NCI-H748 (cell line): ENCODE measurements at regions not wholly inside any gene's neighbourhood (a gene's known extent, or its start where the extent isn't known, plus 50 kb on each side); places are given as distances from the start of the nearest gene placed in this dataset.
"Not testable (repeated sequence)": the region's sequence is repeated elsewhere in the genome, so short reads cannot be mapped to it uniquely, and the experiment has no call there.

ENCODE experiments used
- DNase-seq: peaks from one replicate; lab custom pipeline; 2025; ENCODE audit not compliant: unreplicated experiment; lab: John Stamatoyannopoulos, UW

DNA sequence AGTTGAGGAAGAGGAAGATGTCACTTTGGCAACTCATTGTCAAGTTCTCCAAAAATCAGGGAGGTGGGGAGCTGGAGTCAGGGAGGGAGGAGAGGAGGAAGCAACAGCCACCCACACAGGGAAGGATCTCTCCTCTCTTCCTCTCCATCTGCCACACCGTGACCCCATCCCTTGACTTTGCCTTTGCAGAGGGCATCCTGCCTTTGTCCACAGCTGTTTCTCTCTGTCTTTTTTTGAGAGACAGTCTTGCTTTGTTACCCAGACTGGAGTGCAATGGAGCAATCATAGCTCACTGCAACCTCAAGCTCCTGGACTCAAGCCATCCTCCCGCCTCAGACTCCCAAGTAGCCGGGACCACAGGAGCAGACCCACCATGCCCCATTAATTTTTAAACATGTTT is 276.0 kb downstream of the SHOX start:
- DNase-seq: no peak

DNA sequence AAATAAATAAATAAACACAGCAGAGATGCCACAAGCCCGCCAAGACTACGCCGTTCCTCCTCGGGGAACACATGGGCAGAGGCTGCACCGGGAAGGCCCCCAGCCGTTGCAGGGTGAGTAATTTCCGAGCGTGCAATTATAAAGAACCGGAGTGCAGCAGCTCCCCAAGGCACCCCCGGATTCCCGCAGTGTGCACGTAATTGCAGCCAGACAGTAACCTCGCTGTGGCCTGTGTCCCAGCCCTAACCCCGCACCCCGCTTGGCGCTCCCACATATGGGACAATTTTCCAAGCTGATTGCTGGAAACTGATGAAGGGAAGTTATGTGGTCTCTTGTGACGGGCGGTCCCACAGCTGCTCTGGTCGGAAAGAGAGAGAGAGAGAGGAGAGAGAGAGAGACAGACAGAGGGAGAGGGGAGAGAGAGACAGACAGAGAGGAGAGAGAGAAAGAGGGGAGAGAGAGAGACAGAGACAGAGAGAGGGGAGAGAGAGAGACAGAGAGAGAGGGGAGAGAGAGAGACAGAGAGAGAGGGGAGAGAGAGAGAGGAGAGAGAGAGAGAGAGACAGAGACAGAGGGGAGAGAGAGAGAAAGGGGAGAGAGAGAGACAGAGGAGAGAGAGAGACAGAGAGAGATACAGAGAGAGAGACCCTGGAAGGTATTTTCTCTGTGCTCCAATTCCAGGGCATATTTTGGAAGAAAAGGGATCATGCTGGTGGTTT is 275.4 kb downstream of the SHOX start:
- DNase-seq: no peak

DNA sequence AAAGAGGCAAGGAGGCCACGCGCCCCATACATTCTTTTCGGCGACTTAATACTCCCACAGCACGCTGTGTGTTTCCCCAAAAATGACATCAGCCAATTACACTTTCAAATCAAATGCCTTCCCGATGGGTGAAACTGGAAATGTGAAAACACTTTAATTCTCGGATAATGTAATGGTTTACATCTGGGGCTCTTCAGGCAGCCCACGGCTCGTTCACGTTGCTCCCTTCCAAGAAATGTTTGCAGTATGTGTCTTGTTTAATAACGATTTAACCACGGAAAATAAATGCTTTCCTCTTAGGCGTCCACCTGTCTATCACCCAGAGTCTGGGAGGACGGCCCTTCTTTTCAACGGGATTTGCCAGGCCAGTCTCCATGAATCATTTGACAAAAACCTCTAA is 272.5 kb downstream of the SHOX start:
- DNase-seq: no peak

DNA sequence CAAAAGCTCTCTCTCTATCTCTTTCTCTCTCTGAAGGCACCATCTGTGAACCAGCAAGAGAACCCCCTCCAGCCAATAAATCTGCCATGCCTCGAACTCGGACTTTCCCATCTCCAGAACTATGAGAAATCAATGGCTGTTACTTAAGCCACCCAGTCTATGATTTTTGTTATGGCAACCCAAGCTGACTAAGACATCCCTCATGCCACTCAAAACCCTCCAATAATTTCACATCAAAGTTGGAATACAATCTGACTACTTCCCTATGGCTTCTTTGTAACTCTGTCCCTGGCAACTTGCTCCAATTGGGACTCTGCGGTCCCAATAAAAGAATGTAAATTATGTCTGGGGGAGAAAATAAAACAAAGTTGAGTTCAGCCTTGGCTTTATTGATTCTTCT is 265.7 kb downstream of the SHOX start:
- DNase-seq: no peak

DNA sequence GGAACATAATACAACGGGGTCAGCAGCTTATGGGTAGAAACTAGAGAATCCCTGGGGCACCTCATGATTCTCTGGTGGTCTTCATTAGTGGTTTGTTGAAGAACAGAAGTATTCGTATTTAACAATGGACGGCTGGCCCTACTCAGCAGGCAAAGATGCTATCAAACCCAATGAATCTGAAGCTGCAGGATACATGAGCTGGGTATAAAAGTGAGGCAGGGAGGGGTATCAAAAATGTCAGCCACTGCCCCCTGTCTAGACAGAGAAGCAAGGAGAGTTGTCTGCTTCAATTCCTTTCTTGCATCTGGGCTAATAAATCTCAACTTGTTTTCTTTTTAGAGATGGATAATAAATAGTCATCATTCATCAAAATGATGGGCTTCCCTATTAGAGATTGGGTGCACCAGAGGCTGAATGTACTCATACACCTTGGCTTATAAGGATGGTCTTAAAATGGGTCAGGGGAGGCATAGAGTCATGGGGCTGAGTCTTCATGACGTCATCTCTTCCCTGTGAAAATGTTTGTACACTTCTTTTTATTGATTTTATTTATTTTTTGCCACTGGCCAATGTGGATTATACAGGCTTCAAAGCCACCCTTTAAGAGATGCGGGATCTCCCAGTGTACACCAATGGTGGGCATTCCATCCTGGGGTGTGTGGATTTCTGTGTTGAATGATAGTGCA is 259.5 kb downstream of the SHOX start:
- no peak for DNase-seq

DNA sequence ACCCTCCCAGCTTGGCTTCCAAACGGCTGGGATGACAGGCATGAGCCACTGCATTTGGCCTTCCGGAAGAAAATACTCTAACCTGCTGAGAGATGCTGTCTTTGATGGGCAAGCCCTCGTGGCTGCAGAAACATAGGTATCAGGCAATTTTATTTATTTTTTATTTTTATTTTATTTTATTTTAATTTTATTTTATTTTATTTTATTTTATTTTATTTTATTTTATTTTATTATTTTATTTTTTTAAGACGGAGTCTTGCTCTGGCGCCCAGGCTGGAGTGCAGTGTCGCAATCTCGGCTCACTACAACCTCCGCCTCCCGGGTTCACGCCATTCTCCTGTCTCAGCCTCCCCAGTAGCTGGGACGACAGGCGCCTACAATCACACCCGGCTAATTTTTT is 257.1 kb downstream of the SHOX start:
- not testable (repeated sequence) for DNase-seq

DNA sequence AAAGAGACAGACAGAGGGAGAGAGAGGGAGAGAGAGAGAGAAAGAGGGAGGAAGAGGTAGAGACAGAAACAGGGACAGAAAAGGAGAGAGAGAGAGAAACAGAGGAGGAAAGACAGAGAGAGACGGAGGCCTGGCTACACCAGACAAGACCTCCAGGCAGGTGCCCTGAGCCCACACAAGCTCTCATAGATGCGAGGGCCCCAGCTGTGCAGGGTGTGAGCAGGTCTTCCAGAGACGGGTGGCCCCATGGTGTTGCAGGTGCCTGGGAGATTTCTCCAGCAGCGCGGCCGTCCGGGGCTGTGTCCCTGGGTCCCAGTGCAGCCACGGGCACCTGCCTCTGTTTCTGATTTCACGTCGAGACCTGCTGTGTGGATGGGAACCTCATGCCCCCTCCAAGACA is 253.0 kb downstream of the SHOX start:
- no peak for DNase-seq

DNA sequence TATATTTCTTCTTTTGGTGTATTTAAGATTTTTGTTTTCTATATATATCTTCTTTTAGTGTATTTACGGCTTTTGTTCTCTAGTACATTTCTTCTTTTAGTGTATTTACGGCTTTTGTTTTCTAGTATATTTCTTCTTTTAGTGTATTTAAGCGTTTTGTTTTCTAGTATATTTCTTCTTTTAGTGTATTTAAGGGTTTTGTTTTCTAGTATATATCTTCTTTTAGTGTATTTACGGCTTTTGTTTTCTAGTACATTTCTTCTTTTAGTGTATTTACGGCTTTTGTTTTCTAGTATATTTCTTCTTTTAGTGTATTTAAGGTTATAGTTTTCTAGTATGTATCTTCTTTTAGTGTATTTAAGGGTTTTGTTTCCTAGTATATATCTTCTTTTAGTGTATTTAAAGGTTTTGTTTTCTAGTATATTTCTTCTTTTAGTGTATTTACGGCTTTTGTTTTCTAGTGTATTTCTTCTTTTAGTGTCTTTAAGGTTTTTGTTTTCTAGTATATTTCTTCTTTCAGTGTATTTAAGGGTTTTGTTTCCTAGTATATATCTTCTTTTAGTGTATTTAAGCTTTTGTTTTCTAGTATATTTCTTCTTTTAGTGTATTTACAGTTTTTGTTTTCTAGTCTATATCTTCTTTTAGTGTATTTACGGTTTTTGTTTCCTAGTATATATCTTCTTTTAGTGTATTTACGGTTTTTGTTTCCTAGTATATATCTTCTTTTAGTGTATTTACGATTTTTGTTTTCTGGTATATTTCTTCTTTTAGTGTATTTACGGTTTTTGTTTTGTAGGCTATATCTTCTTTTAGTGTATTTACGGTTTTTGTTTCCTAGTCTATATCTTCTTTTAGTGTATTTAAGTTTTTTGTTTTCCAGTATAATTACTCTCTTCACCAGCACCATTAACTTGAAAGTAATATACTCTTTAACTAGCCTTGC is 249.4 kb downstream of the SHOX start:
- not testable (repeated sequence) for DNase-seq

DNA sequence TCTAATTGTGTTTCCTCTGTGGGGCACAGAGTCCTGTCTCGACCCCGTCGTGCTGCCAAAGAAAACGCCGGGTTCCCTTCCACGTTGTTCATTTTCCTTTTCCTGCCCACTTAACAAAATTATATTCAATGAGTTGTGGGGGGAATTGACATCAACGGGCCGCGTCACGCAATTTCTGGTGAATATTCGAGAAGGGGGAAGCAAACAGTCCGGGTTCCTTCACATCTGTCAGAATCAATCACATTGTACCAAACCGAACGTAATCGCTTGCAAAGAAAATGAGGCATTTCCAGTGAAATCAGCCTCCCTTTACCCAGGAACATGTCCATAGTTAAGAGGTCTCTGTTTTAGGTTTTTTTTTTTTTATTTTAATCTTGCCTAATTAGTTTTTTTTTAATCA is 243.5 kb downstream of the SHOX start:
- DNase-seq: no peak

DNA sequence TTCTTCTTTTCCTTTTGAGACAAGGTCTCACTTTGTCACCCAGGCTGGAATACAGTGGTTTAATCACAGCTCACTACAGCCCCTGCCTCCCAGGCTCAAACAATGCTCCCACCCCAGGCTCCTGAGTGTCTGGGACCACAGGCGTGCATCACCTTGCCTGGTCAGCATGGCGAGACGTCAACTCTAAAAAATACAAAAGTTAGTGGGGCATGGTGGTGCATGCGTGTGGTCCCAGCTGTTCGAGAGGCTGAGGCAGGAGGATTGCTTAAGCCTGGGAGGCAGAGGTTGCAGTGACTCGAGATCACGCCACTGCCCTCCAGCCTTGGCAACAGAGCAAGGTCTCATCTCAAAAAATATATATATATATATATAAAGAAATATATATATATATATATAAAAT is 242.4 kb downstream of the SHOX start:
- no peak for DNase-seq

DNA sequence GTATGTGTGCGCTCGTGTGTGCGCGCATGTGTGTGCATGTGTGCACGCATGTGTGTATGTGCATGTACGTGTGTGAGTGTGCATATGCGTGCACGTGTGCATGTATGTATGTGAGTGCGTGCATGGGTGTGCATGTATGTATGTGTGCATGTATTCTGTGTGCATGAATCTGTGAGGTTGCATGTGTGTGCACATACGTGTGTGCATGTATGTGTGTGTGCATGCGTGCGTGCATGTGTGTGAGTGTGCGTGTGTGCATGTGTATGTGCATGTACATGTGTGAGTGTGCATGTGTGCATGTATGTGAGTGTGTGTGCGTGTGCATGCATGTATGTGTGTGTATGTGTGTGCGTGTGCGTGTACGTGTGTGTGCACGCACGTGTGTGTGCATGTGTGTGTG is 241.5 kb downstream of the SHOX start:
- no peak for DNase-seq

DNA sequence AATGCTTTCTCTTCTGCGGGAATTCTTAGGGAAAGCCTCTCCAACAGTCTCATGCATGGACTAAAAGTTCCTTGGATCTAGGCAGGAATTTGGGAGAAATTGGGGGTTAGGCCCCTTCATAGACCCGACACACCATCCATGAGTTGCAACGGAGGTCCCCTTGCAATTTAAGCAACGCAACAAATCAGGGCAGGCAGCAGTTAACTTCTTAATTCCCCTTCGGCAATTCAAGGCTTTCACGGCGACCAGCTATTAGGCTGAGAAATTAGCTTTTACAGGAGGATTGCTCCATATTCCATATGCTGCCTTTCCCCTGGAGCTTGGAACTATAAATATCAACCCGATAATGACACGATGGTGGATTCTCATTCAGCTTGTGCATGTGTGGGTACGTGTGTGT is 241.0 kb downstream of the SHOX start:
- DNase-seq: no peak

DNA sequence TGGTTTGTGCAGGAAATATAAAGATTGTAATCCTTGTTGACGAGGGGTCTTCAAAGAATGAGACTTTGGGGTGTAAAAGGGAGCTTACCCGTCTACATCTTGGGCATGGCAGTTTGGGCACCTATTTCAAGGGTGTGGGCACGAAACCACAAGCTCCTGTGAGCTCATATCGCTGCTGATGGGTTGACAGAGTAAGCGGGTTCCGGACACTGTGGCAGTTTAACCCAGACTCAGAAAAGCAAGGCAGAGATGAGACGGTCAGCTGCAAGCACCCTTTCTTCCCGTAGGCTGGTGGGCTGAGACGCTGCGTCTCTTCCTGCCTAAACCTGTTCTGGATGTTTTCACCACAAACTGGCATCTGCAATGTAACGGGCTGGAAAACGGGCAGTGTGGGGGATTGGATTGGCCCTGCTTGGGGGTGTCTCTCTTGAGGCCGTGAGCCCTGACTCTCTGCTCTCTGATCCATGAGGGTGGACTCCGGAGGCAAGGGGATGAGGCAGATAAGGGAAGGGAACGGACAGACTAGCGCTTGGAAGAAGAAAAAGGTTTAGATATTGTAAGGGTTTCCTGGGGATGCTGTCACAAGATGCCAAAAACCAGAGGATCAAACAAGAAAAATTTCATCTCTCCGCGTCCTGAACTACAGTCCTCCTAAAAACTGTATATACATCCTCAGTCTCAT is 237.5 kb downstream of the SHOX start:
- no peak for DNase-seq

DNA sequence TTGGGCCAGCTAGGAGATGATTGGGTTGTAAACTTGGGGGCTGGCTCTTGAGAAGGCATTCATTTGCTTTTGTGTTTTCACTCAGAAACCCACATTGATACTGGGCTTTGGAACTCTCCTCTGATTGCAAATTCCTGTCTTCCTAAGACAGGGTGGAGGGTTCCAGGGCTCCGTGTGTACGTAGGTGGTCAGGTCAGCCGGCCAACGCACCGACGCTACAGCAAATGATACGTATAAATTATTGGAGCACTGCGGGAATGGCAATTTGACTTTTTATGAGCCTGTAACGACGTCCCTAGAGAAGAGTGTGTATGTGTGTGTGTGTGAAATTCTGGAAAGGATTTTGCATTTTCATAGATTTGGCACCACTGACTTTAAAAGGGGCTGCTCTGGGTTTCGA is 236.9 kb downstream of the SHOX start:
- no peak for DNase-seq

DNA sequence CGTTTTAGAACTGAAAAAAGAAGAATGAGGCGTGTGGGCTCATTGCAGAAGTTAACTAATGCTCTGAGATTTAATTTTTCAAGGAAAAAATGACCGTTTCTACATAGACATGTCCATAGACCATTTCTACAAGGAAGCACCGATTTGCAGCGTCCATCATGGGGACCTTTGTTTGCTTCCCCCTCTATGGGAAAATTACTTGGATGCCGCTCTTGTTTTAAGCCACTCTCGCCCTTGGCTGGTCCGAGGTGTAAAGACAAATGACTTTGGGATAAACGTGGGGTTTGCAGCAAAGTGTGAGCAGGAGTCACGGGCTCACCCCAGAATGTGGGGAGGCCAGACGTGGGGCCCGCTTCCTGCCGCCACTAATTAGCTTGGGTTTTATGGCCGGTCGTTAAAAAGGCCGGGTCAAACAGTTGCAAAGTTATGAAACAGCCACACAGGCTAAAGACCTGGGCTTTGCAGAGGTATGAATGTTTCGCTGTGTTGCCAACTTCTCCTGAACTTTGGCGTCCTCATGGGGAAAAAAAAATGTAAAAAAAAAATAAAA is 235.9 kb downstream of the SHOX start:
- DNase-seq: no peak

DNA sequence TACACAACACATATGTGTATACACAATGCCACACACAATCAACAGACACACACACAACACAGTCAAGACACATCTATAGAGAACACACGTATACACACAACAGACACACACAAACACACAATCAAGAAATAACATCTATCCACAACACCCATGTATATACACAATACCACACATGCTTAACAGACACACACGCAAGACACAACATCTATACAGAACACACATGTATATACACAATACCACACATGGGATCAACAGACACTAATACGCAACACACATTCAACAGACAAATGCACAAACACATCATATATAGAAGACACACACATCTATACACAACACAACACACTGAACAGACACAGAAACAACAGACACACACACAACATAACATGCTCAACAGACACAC is 234.8 kb downstream of the SHOX start:
- no peak for DNase-seq

DNA sequence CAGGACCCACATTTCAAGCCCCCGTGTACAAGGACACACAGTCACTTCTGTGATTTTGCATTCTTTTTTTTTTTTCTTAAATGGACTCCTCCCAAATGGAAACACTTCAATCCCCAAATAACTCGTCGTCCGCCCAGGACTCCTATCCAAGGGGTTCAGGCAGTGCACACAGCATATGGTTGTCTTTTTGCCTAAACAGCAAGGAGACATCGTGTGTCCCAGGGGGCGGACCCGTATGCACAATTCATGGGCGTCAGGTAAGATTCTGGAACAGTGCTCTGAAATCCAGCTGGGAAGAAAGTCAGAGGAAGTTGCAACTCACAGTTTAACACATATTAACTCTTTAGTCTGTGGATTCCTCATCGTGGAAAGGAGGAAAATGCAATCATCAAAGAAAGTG is 231.3 kb downstream of the SHOX start:
- no peak for DNase-seq

DNA sequence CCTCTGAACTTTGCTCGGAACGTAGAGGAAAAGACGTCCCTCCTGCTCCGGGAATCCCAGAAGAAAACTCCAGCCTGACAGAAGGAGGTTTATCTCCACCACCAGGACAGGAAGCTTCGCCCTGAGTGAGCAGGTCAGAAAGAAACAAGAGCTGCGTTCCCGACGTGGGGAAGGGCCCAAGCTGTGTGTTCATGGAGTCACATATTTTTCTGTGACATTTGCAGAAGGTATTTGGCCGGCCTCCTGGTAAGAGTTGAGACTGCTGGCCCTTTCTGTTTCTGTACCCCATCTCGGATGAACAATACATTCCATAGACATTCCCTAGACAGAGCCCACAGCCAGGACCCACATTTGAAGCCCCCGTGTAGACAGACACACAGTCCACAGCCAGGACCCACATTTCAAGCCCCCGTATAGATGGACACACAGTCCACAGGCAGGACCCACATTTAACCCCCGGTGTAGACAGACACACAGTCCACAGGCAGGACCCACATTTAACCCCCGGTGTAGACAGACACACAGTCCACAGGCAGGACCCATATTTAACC is 230.8 kb downstream of the SHOX start:
- no peak for DNase-seq

DNA sequence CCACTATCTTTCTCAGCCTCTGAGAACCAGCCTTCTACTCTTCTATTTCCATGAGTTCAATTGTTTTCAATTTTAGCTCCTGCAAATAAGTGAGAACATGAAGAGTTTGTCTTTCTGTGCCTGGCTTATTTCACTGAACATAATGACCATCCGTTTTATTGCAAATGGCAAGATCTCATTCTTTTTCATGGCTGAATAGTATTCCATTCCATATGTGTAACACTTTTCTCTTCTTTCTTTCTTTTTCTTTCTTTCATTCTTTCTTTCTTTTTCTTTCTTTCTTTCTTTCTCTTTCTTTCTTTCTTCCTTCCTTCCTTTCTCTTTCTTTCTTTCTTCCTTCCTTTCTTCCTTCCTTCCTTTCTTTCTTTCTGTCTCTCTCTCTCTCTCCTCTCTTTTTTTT is 228.7 kb downstream of the SHOX start:
- DNase-seq: no peak

DNA sequence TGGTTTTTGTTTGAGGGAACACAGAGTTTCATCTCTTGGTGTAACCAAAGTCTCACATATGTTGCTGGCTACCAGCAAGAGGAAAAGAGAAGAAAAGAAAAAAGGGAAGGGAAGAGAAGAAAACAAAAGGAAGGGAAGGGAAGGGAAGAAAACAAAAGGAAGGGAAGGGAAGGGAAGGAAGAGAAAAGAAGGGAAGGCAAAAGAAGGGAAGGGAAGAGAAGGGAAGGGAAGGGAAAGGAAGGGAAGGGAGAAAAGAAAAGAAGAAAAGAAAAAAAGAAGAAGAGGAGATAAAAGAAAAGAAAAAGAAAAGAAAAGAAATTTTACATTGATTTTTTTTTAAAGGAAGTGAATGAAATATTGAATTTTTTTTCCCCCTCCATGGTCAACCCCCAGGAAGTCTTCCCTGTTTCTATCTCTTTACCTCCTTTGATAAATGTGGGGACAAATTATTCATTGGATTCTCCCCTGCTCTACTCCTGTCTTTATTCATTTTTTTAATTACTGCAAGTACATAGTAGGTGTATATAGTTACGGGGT is 228.0 kb downstream of the SHOX start:
- DNase-seq: no peak
